OCI-LY1 (cell line): ENCODE measurements at regions not wholly inside any gene's neighbourhood (a gene's known extent, or its start where the extent isn't known, plus 50 kb on each side); places are given as distances from the start of the nearest gene placed in this dataset.

Source experiments
- H2AFZ ChIP-seq: fragments of 200-600 bp; sonication (generic), shearing (Covaris generic); 2 replicates; pipeline ENCODE4 v1.6.0; 2014; ENCODE audit warnings: antibody characterized with exemption, mild to moderate bottlenecking, low read length
- H3F3A ChIP-seq: fragments of 200-600 bp; sonication (generic), shearing (Covaris generic); 2 replicates; pipeline ENCODE4 v1.6.0; 2014; ENCODE audit warnings: mild to moderate bottlenecking, antibody characterized with exemption, low read length, moderate library complexity; ENCODE audit not compliant: insufficient read depth
- H3K27ac ChIP-seq: fragments of 200-600 bp; sonication (generic); 2 replicates; pipeline ENCODE4 v1.5.1; 2014; ENCODE audit warnings: low read length, mixed run types, mild to moderate bottlenecking, low read depth; ENCODE audit not compliant: poor library complexity, severe bottlenecking
- H3K27me3 ChIP-seq: fragments of 200-600 bp; sonication (generic); 2 replicates; pipeline ENCODE4 v1.6.0; 2014; ENCODE audit warnings: antibody characterized with exemption, mild to moderate bottlenecking, low read length, moderate library complexity; ENCODE audit not compliant: insufficient read depth
- H3K36me3 ChIP-seq: fragments of 200-600 bp; sonication (generic); 2 replicates; pipeline ENCODE4 v1.6.1; 2014; ENCODE audit warnings: mild to moderate bottlenecking, antibody characterized with exemption, low read length, moderate library complexity, mixed read lengths; ENCODE audit not compliant: insufficient read depth
- H3K4me1 ChIP-seq: fragments of 200-600 bp; sonication (generic); 2 replicates; pipeline ENCODE4 v1.5.1; 2014; ENCODE audit warnings: mild to moderate bottlenecking, low read length, moderate library complexity; ENCODE audit not compliant: insufficient read depth, severe bottlenecking
- H3K4me2 ChIP-seq: fragments of 200-600 bp; sonication (generic), shearing (Covaris generic); 2 replicates; pipeline ENCODE4 v1.6.1; 2014; ENCODE audit warnings: low read length
- H3K4me3 ChIP-seq: fragments of 200-600 bp; sonication (generic); 2 replicates; pipeline ENCODE4 v1.5.1; 2014; ENCODE audit warnings: low read length, low read depth, mild to moderate bottlenecking, mixed read lengths; ENCODE audit not compliant: poor library complexity, severe bottlenecking
- H3K79me2 ChIP-seq: fragments of 200-600 bp; shearing (Covaris generic); 2 replicates; pipeline ENCODE4 v1.6.1; 2016; ENCODE audit warnings: mixed run types, low read length, mixed read lengths; ENCODE audit not compliant: insufficient read depth
- H3K9ac ChIP-seq: fragments of 200-600 bp; sonication (generic), shearing (Covaris generic); 2 replicates; pipeline ENCODE4 v1.6.1; 2014; ENCODE audit warnings: mild to moderate bottlenecking, low read length, mixed read lengths
- H3K9me2 ChIP-seq: fragments of 200-600 bp; sonication (generic), shearing (Covaris generic); 2 replicates; pipeline ENCODE4 v1.6.1; 2014; ENCODE audit warnings: low read depth, mild to moderate bottlenecking, low read length, mixed read lengths
- H3K9me3 ChIP-seq: fragments of 200-600 bp; shearing (Covaris generic); 2 replicates; pipeline ENCODE4 v1.6.1; 2014; ENCODE audit warnings: low read length, mixed read lengths
- H4K20me1 ChIP-seq: fragments of 200-600 bp; sonication (generic), shearing (Covaris generic); 2 replicates; pipeline ENCODE4 v1.6.0; 2016; ENCODE audit warnings: mild to moderate bottlenecking, low read length; ENCODE audit not compliant: insufficient read depth
- EZH2 ChIP-seq: fragments of 200-600 bp; sonication (generic), shearing (Covaris generic); IDR thresholded peaks from 2 replicates; pipeline ENCODE4 v1.8.0; 2017; ENCODE audit warnings: borderline replicate concordance, mixed run types, mild to moderate bottlenecking, antibody characterized with exemption, low read length, moderate library complexity, mixed read lengths
- TF ChIP-seq, protein P1 (sequence below): fragments of 200-600 bp; sonication (generic), shearing (Covaris generic); IDR thresholded peaks from 2 replicates; pipeline ENCODE4 v1.5.1; 2017; ENCODE audit warnings: mild to moderate bottlenecking, antibody characterized with exemption, low read length, moderate library complexity, mixed read lengths

- Histone ChIP-seq H3K4me1 (no peaks in the 10 kb centered on the region), H4K20me1 (no peaks in the 10 kb centered on the region), H2AFZ (no peak overlapping the region), H3K4me2 (no peak overlapping the region), H3K27ac (no peak overlapping the region), H3K27me3 (no peaks in the 10 kb centered on the region), H3K9ac (no peak overlapping the region), H3K36me3 (no peaks in the 10 kb centered on the region), H3K9me2 (no peaks in the 10 kb centered on the region), H3F3A (no peaks in the 10 kb centered on the region), H3K9me3 (no peaks in the 10 kb centered on the region), H3K79me2 (no peaks in the 10 kb centered on the region), H3K4me3 (no peak overlapping the region)
- TF ChIP-seq, protein P1, sequence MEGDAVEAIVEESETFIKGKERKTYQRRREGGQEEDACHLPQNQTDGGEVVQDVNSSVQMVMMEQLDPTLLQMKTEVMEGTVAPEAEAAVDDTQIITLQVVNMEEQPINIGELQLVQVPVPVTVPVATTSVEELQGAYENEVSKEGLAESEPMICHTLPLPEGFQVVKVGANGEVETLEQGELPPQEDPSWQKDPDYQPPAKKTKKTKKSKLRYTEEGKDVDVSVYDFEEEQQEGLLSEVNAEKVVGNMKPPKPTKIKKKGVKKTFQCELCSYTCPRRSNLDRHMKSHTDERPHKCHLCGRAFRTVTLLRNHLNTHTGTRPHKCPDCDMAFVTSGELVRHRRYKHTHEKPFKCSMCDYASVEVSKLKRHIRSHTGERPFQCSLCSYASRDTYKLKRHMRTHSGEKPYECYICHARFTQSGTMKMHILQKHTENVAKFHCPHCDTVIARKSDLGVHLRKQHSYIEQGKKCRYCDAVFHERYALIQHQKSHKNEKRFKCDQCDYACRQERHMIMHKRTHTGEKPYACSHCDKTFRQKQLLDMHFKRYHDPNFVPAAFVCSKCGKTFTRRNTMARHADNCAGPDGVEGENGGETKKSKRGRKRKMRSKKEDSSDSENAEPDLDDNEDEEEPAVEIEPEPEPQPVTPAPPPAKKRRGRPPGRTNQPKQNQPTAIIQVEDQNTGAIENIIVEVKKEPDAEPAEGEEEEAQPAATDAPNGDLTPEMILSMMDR, result no peak
- TF ChIP-seq EZH2, result no peak
These were observed 926.6 kb downstream of the EPHA3 start for GRCh38 chr3:90034038-90034437.

GRCh38 chr3:90035643-90036042, 928.2 kb downstream of the EPHA3 start:
- Histone ChIP-seq H3K9me3 (no peaks in the 10 kb centered on the region), H2AFZ (no peak overlapping the region), H3K79me2 (no peaks in the 10 kb centered on the region), H3F3A (no peaks in the 10 kb centered on the region), H3K36me3 (no peaks in the 10 kb centered on the region), H3K9me2 (no peaks in the 10 kb centered on the region), H3K4me3 (no peak overlapping the region), H3K27me3 (no peaks in the 10 kb centered on the region), H3K4me1 (no peaks in the 10 kb centered on the region), H3K4me2 (no peak overlapping the region), H3K9ac (no peak overlapping the region), H4K20me1 (no peaks in the 10 kb centered on the region), H3K27ac (no peak overlapping the region)
- TF ChIP-seq EZH2, result no peak
- TF ChIP-seq, protein P1, result no peak

GRCh38 chr3:90036939-90037469, 929.6 kb downstream of the EPHA3 start:
- TF ChIP-seq, protein P1, result no peak
- TF ChIP-seq EZH2, result no peak
- no peaks in the 10 kb centered on the region for H3F3A ChIP-seq
- H3K4me2 ChIP-seq, result no peak overlapping the region
- no peak overlapping the region for H3K4me3 ChIP-seq
- no peaks in the 10 kb centered on the region for H3K9me2 ChIP-seq
- H3K27me3 ChIP-seq, result no peaks in the 10 kb centered on the region
- H4K20me1 ChIP-seq, result no peaks in the 10 kb centered on the region
- no peak overlapping the region for H3K27ac ChIP-seq
- no peaks in the 10 kb centered on the region for H3K9me3 ChIP-seq
- no peaks in the 10 kb centered on the region for H3K36me3 ChIP-seq
- H3K79me2 ChIP-seq, result no peaks in the 10 kb centered on the region
- no peak overlapping the region for H2AFZ ChIP-seq
- no peak overlapping the region for H3K9ac ChIP-seq
- H3K4me1 ChIP-seq, result no peaks in the 10 kb centered on the region
